PFSK-1 (cell line): ENCODE measurements at regions not wholly inside any gene's neighbourhood (a gene's known extent, or its start where the extent isn't known, plus 50 kb on each side); places are given as distances from the start of the nearest gene placed in this dataset.

Experiments
- FOXP2 ChIP-seq: optimal IDR thresholded peaks from 2 replicates; pipeline ENCODE3; 2011; ENCODE audit warnings: borderline replicate concordance, control low read depth, inconsistent platforms; ENCODE audit not compliant: insufficient read depth; ENCODE audit errors: extremely low read length, extremely low read depth
- POLR2AphosphoS5 ChIP-seq: IDR thresholded peaks from 2 replicates; pipeline ENCODE4 v1.6.1; 2012; ENCODE audit warnings: low read depth, mild to moderate bottlenecking, control low read depth, low read length, moderate library complexity
- REST ChIP-seq, 2 experiments: IDR thresholded peaks; 2 replicates each; pipeline versions ENCODE4 v1.6.1 to v1.8.0; 2011 to 2012; ENCODE audit warnings: low read depth in 2 of 2, low read length in 2 of 2, control low read depth in 1 of 2, inconsistent platforms in 1 of 2, mild to moderate bottlenecking in 1 of 2, moderate library complexity in 1 of 2; ENCODE audit not compliant: insufficient read depth in 1 of 2
- SIN3A ChIP-seq: IDR thresholded peaks from 2 replicates; pipeline ENCODE4 v1.6.1; 2012; ENCODE audit warnings: mild to moderate bottlenecking, low read length, moderate library complexity, borderline replicate concordance; ENCODE audit not compliant: insufficient read depth
- TAF1 ChIP-seq: IDR thresholded peaks from 2 replicates; pipeline ENCODE4 v1.6.1; 2012; ENCODE audit warnings: low read length, control low read depth, borderline replicate concordance; ENCODE audit not compliant: insufficient read depth

- TF ChIP-seq POLR2AphosphoS5 = no peak
- TF ChIP-seq TAF1 = no peak
- TF ChIP-seq REST (IDR thresholded peaks at IDR 0.05; ENCODE audit: insufficient read depth in 1 of 2, low read depth in 2 of 2, low read length in 2 of 2) = no peak
- no peak for TF ChIP-seq SIN3A
- TF ChIP-seq FOXP2 = no peak
Measured at GRCh38 chr4:136227315-136227714, 1305.0 kb downstream of the PCDH18 start.
